Erythroblast (primary cell): ENCODE measurements at regions not wholly inside any gene's neighbourhood (a gene's known extent, or its start where the extent isn't known, plus 50 kb on each side); places are given as distances from the start of the nearest gene placed in this dataset.

Experiments used
- GATA1 ChIP-seq: IDR thresholded peaks from 2 replicates; pipeline ENCODE4 v1.6.1; 2011; ENCODE audit warnings: low read depth, mild to moderate bottlenecking, control low read depth, low read length, moderate library complexity
- POLR2A ChIP-seq: IDR thresholded peaks from 2 replicates; pipeline ENCODE4 v1.6.1; 2011; ENCODE audit warnings: mild to moderate bottlenecking, low read length

DNA sequence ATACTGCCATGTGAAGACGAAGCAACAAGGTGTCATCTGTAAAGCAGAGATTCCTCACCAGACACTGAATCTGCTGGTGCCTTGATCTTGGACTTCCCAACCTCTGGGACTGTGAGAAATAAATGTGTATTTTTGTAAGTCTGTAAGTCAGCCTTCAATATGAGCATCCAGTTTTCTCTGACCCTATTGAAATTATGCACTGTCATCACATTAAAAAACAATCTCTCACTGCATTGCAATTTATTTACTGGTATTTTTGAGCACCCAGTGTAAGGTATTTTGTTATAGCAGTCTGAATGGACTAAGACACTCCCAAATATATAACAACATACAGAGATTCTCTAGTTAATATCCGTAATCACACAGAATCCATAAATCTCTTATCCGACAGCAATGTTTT is 77.5 kb upstream of the CDK6 start:
- TF ChIP-seq POLR2A (no peak), GATA1 (no peak)
